Keratinocyte (primary cell): ENCODE measurements at regions not wholly inside any gene's neighbourhood (a gene's known extent, or its start where the extent isn't known, plus 50 kb on each side); places are given as distances from the start of the nearest gene placed in this dataset.

Experiments used
- CTCF ChIP-seq, 3 experiments: IDR thresholded peaks in 1 of 3; conservative IDR thresholded peaks in 1 of 3; optimal IDR thresholded peaks in 1 of 3; 2 replicates in 2 of 3; 3 replicates in 1 of 3; pipeline versions ENCODE3 to v1.5.1; 2011; ENCODE audit warnings: low read length in 3 of 3, mild to moderate bottlenecking in 3 of 3, moderate library complexity in 2 of 3, control low read depth in 1 of 3, inconsistent platforms in 1 of 3; ENCODE audit not compliant: insufficient read depth in 2 of 3; ENCODE audit errors: extremely low read depth in 1 of 3
- EZH2 ChIP-seq: IDR thresholded peaks from one replicate; pipeline ENCODE4 v1.6.1; 2012; ENCODE audit warnings: inconsistent platforms, mild to moderate bottlenecking, low read length, moderate library complexity

GRCh38 chr2:155633887-155634570 is 698.5 kb downstream of the NR4A2 start:
- no peak for TF ChIP-seq EZH2
- TF ChIP-seq CTCF (optimal IDR thresholded peaks at IDR 0.05 in 1 of 3, IDR thresholded peaks at IDR 0.05 in 1 of 3, conservative IDR thresholded peaks at IDR 0.05 in 1 of 3; ENCODE audit: extremely low read depth in 1 of 3, insufficient read depth in 2 of 3, low read length in 3 of 3): no peak
